DMS153 treated with DMSO at 0.1 percent for 48 hours (cell line): ENCODE measurements at regions not wholly inside any gene's neighbourhood (a gene's known extent, or its start where the extent isn't known, plus 50 kb on each side); places are given as distances from the start of the nearest gene placed in this dataset.

Source experiments
- DNase-seq: peaks from one replicate; lab custom pipeline; 2025; ENCODE audit not compliant: unreplicated experiment; lab: John Stamatoyannopoulos, UW

GRCh38 chr18:78634061-78634696 lies 345.4 kb upstream of the SALL3 start:
- no peak for DNase-seq

GRCh38 chr18:78635093-78635800 lies 344.4 kb upstream of the SALL3 start:
- DNase-seq = no peak

- no peak for DNase-seq
Observed at GRCh38 chr18:78636260-78636659, 343.4 kb upstream of the SALL3 start.

GRCh38 chr18:78637442-78638402 lies 341.9 kb upstream of the SALL3 start:
- DNase-seq = no peak

GRCh38 chr18:78639006-78639950 lies 340.3 kb upstream of the SALL3 start:
- peak; percentile 80 for DNase-seq

- DNase-seq = no peak
Observed at GRCh38 chr18:78640246-78640995, 339.2 kb upstream of the SALL3 start.

GRCh38 chr18:78641689-78642231 lies 337.9 kb upstream of the SALL3 start:
- no peak for DNase-seq

- DNase-seq = no peak
Observed at GRCh38 chr18:78642296-78642951, 337.2 kb upstream of the SALL3 start.

GRCh38 chr18:78643004-78643403 lies 336.6 kb upstream of the SALL3 start:
- no peak for DNase-seq

GRCh38 chr18:78643981-78644380 lies 335.6 kb upstream of the SALL3 start:
- DNase-seq = no peak

GRCh38 chr18:78645216-78645615 lies 334.4 kb upstream of the SALL3 start:
- DNase-seq = no peak

GRCh38 chr18:78647018-78647417 lies 332.6 kb upstream of the SALL3 start:
- DNase-seq = no peak

GRCh38 chr18:78649421-78649820 lies 330.2 kb upstream of the SALL3 start:
- no peak for DNase-seq

GRCh38 chr18:78650926-78651325 lies 328.7 kb upstream of the SALL3 start:
- no peak for DNase-seq

- DNase-seq = no peak
Observed at GRCh38 chr18:78652001-78652545, 327.5 kb upstream of the SALL3 start.

GRCh38 chr18:78655921-78656320 lies 323.7 kb upstream of the SALL3 start:
- DNase-seq = no peak

GRCh38 chr18:78656346-78656925 lies 323.2 kb upstream of the SALL3 start:
- no peak for DNase-seq

GRCh38 chr18:78658531-78658930 lies 321.1 kb upstream of the SALL3 start:
- DNase-seq = no peak
